GM04503 (cell line): ENCODE measurements at regions not wholly inside any gene's neighbourhood (a gene's known extent, or its start where the extent isn't known, plus 50 kb on each side); places are given as distances from the start of the nearest gene placed in this dataset.
"Not testable (repeated sequence)": the region's sequence is repeated elsewhere in the genome, so short reads cannot be mapped to it uniquely, and the experiment has no call there.

Source experiments
- DNase-seq: peaks from one replicate; pipeline ENCODE4 v3.0.0-alpha.2; 2012; ENCODE audit warnings: low read depth

- DNase-seq: no peak
Measured at GRCh38 chr5:39650008-39650762, 225.4 kb upstream of the DAB2 start.

DNA sequence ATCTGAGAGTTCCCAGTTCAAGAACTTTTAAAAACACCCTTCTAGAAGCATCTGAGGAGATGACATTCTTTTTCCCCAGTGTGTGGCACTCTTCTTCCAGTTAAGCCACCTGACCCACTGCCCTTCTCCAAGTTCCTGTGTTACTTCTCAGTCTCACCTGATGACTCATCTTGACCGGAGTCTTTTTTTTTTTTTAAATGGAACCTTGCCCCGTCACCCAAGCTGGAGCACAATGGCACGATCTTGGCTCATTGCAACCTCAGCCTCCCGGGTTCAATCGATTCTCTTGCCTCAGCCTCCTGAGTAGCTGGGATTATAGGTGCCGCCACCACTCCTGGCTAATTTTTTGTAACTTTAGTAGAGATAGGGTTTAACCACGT, 224.1 kb upstream of the DAB2 start:
- DNase-seq: no peak

DNA sequence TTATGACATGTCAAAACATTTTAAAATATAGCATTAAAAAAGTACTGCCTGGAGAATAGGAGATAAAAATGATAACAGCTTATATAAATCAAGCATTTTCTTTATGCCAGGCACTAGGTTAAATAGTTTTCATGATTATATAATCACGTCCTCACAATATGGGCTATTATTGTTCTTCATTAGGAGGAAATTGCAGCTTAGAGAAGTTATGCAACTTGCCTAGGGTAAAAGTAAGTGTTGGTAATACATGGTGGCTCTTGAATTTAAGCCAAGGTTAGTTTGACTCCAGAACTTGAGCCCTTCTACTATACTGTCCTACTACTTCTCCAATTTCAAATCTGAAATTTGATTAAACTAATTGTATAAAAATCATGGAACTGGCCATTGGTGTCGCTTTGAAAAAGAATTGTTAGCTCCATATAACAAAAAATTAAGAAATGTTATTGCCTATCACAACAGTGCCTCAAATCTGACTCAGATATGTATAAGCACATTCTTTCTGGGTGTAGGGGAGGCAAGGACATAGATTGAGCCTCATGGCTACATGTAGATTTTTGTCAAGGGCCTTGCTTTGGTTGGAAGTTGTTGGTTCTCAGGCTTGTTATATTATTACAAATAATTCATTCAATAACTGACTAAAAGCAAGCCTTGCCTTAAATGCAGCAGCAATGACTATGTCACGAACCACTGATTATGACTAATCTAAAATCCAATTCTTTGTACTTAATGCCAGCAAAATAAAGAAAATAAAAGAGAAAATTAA, 223.5 kb upstream of the DAB2 start:
- no peak for DNase-seq

DNA sequence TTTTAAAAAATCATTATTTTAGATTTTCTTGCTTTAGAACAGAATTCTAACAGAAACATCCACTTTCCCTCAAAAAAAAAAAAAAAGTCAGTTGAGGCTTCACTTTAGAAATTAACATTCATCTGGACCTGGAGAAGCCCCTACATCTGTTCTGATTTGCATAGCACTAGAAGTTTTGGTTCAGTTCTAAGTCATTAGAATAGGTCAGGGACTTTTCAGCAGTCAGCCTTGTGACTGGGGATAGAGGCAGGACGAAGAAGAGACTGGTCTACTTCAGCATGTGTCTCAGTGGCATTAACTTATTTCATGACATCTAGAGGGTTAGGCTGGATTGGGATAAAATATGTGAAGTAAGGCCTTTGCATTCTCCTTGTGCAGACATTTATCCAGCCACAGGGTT, 215.8 kb upstream of the DAB2 start:
- DNase-seq: no peak

GRCh38 chr5:39639618-39640089, 214.9 kb upstream of the DAB2 start:
- no peak for DNase-seq

DNA sequence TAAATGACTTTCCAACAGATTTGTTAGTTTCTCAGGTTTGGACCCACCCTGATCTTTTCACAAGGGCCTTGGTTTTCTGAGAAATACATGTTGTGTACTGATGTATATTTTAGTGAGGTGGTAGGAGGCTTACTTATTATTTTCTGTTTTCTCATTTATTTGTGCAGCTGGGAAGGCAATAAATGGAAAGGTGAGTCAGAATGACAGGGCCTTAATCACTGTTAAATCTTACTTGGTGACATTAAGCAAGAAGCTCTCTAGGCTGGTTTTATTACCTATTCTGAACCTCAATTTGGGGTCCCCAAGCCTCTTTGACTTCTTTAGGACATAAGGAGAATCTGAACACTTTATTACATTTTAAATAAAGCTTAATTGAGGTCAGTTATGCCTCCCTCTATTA, 214.0 kb upstream of the DAB2 start:
- no peak for DNase-seq

- DNase-seq: no peak
Measured at GRCh38 chr5:39633057-39633456, 208.3 kb upstream of the DAB2 start.

- no peak for DNase-seq
Measured at GRCh38 chr5:39631958-39632357, 207.2 kb upstream of the DAB2 start.

- no peak for DNase-seq
Measured at GRCh38 chr5:39629946-39630345, 205.2 kb upstream of the DAB2 start.

DNA sequence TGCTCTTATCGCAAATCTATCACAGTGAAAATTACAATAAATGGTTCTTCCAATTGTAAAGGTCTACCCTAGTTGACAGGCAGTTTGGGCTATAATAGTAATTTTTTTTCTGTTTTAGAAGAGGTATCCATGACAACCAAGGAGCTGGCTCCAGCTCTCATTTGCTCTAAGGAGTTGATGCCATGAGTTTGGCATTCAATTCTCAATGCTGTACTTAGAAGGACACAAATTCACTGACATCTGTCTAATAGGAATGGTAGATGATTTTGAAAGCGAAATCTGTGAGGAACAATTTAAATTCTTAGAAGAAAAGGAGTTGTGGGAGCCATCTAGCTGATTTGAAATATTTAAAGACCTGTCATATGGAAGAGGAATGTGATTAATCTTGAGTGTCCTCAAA, 203.6 kb upstream of the DAB2 start:
- DNase-seq: no peak

- no peak for DNase-seq
Measured at GRCh38 chr5:39624890-39625289, 200.1 kb upstream of the DAB2 start.

DNA sequence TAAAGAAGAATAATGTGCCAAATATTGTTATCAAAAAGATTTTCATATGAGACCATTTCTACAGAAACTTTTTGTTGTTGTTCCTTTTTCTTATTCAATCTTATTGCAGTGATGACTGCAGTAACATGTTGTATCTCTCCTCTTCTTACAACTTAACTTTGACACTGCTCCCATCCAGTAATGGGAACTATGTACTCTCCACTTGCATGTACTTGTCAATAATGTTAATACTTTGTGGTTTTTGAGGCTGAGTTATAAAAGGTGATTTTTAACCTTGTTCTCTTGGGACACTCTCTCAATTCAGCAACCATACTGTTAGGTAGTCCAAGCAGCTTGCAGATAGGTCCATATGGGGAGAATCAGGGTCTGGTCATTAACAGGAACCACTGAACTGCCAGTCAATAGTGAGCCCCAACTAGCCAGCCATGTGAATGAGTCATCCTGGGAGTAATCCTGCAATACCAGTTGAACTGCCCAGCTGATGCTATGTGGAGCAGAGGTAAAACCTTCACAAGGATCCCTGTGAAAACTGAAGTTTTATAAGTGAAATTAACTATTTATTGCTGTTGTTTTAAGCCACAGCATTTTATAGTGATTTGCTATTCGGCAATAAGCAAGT, 199.6 kb upstream of the DAB2 start:
- DNase-seq: no peak

DNA sequence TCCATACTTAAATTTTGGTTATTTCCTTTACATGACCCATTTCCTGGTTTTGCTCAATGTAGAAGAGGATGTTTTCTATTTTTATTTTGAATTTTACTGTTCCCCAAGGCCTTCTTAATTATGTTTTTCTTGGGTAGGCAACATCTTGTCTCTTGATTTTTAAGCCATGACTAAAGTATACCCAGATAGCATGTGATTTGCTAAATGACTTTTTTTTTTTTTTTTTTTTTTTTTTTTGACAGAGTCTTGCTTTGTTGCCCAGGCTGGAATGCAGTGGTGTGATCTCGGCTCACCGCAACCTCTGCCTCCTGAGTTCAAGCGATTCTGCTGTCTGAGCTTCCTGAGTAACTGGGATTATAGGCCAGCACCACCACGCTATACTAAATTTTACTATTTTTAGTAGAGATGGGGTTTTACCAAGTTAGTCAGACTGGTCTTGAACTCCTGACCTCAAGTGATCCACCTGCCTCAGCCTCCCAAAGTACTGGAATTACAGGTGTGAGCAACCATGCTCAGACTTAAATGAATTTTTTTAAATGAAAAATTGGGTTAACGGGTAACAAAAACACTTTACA, 198.6 kb upstream of the DAB2 start:
- no peak for DNase-seq

- no peak for DNase-seq
Measured at GRCh38 chr5:39622281-39622680, 197.5 kb upstream of the DAB2 start.

DNA sequence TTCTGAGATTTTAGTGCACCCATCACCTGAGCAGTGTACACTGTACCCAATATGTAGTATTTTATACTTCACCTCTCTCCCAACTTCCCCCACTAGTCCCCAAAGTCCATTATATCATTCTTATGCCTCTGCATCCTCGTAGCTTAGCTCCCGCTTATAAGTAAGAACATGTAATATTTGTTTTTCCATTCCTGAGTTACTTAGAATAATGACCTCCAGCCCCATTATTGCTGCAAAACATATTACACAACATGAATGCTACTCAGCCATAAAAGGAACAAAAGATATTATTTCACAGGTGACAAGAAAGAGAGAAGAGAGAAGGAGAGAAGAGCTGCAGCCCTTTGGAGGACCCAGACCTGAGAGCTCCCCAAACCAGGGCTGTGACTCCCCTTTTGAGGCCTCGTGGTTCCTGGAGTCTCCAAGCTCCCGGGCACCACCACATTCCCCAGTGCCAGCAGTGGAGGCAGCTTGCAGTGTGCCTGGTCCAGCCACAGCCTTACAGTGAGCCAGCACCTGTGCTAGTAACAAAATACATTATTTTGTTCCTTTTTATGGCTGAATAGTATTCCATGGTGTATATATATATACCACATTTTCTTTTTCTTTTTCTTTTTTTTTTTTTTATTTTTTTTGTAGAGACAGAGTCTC, 194.5 kb upstream of the DAB2 start:
- DNase-seq: no peak

- DNase-seq: no peak
Measured at GRCh38 chr5:39618391-39618790, 193.6 kb upstream of the DAB2 start.

GRCh38 chr5:39616131-39616530, 191.4 kb upstream of the DAB2 start:
- DNase-seq: no peak

GRCh38 chr5:39611076-39611475, 186.3 kb upstream of the DAB2 start:
- not testable (repeated sequence) for DNase-seq

- DNase-seq: no peak
Measured at GRCh38 chr5:39608024-39608423, 183.2 kb upstream of the DAB2 start.

DNA sequence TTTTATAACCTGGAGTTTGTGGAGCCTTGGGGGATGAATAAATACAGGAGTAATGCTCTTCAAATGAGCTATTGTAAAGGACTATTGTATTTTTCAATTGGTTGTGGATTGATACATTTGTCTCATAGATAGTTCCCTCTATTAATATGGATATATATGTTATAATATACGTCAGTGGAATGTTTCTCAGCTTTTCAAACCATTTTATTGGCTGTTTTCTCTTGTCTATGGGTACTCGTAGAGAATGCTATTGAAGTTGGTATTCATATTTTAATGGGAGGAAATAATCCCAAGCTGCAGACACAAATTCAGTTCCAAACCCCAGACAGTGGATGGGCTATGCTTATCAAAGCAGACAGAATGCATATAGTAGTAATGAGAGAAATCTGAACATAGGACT, 181.8 kb upstream of the DAB2 start:
- no peak for DNase-seq

DNA sequence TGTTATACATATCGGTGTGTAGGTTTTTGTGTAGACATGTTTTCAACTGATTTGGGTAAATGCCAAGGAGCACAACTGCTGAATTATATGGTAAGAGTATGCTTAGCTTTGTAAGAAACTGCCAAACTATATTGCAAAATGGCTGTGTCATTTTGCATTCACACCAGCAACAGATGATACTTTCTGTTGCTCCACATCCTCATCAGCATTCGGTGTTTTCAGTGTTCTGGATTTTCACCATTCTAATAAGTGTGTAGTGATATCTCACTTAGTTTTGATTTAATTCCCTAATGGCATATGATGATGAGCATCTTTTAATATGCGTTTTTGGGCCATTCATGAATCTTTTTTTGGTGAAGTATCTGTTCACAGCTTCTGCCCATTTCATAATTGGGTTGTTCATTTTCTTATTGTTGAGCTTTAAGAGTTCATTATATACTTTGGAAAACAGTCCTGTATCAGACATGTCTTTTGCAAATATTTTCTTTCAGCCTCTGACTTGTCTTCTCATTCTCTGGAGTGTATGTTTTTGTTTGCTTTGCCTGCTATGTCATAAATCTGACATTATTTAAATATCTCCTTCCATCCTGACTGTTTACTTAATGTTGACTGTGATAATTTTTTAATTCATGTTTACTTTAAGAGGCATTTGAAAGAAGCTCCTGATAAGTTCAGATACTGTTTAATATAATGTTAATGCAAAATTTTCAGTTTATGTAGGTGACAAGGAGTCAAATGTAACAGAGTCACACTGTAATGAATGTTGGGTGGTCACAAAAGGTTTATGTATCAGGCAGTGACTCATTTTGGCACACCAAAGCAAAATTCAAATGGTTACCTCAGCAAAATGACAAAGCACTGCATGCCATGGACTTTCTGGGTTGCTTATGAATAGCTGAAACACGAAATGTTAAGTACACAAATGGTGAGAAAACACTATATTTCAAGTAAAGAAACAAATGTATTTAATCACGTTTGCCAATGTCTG, 181.1 kb upstream of the DAB2 start:
- DNase-seq: no peak
